GM21423 (cell line): ENCODE measurements at regions not wholly inside any gene's neighbourhood (a gene's known extent, or its start where the extent isn't known, plus 50 kb on each side); places are given as distances from the start of the nearest gene placed in this dataset.
"Not testable (repeated sequence)": the region's sequence is repeated elsewhere in the genome, so short reads cannot be mapped to it uniquely, and the experiment has no call there.

Source experiments
- ATAC-seq: cut with Tn5 transposase; IDR thresholded peaks from one replicate; pipeline ENCODE4 v1.9.1; 2021; ENCODE audit warnings: mild to moderate bottlenecking, moderate library complexity; ENCODE audit not compliant: unreplicated experiment

- no peak for ATAC-seq
Observed at GRCh38 chr5:126044931-126045565, 378.2 kb upstream of the GRAMD2B start.

- no peak for ATAC-seq
Observed at GRCh38 chr5:126046318-126046717, 376.9 kb upstream of the GRAMD2B start.

- ATAC-seq, result no peak
Observed at GRCh38 chr5:126046846-126047571, 376.2 kb upstream of the GRAMD2B start.

- ATAC-seq, result no peak
Observed at GRCh38 chr5:126052120-126052519, 371.1 kb upstream of the GRAMD2B start.

- ATAC-seq, result no peak
Observed at GRCh38 chr5:126052791-126053190, 370.4 kb upstream of the GRAMD2B start.

GRCh38 chr5:126053630-126054029 lies 369.6 kb upstream of the GRAMD2B start:
- no peak for ATAC-seq

GRCh38 chr5:126054577-126055347 lies 368.4 kb upstream of the GRAMD2B start:
- ATAC-seq, result no peak

- ATAC-seq, result no peak
Observed at GRCh38 chr5:126055348-126055729, 367.9 kb upstream of the GRAMD2B start.

- no peak for ATAC-seq
Observed at GRCh38 chr5:126056352-126056751, 366.9 kb upstream of the GRAMD2B start.

GRCh38 chr5:126056851-126057622 lies 366.2 kb upstream of the GRAMD2B start:
- no peak for ATAC-seq

GRCh38 chr5:126058392-126058791 lies 364.8 kb upstream of the GRAMD2B start:
- not testable (repeated sequence) for ATAC-seq

GRCh38 chr5:126062398-126063221 lies 360.6 kb upstream of the GRAMD2B start:
- no peak for ATAC-seq

GRCh38 chr5:126065061-126065460 lies 358.1 kb upstream of the GRAMD2B start:
- ATAC-seq, result no peak

GRCh38 chr5:126066836-126067235 lies 356.4 kb upstream of the GRAMD2B start:
- no peak for ATAC-seq

- no peak for ATAC-seq
Observed at GRCh38 chr5:126067404-126067803, 355.8 kb upstream of the GRAMD2B start.

- no peak for ATAC-seq
Observed at GRCh38 chr5:126069329-126069728, 353.9 kb upstream of the GRAMD2B start.

GRCh38 chr5:126070481-126070880 lies 352.7 kb upstream of the GRAMD2B start:
- ATAC-seq, result no peak

- ATAC-seq, result no peak
Observed at GRCh38 chr5:126074538-126074937, 348.7 kb upstream of the GRAMD2B start.

- no peak for ATAC-seq
Observed at GRCh38 chr5:126079266-126079665, 343.9 kb upstream of the GRAMD2B start.

- no peak for ATAC-seq
Observed at GRCh38 chr5:126081209-126081608, 342.0 kb upstream of the GRAMD2B start.
